WTC11 (cell line): ENCODE measurements at regions not wholly inside any gene's neighbourhood (a gene's known extent, or its start where the extent isn't known, plus 50 kb on each side); places are given as distances from the start of the nearest gene placed in this dataset.

Source experiments
- ATAC-seq: fragments of 200-7000 bp; cut with Tn5 transposase; 2 replicates; pipeline ENCODE4 v1.10.0; 2021; ENCODE audit warnings: mild to moderate bottlenecking, moderate library complexity
- CTCF ChIA-PET: fragments of 300-600 bp; sonication (Branson Sonifier 250); formaldehyde crosslinking; loops from one replicate; lab custom pipeline; 2021; ENCODE audit warnings: antibody characterized with exemption; lab: Charles Lee
- POLR2A ChIA-PET: fragments of 350-600 bp; sonication (Branson Sonifier 250); formaldehyde crosslinking; loops from one replicate; lab custom pipeline; 2021; ENCODE audit warnings: antibody characterized with exemption; lab: Charles Lee
- DNase-seq: peaks from one replicate; pipeline ENCODE4 v3.0.0; 2021; ENCODE audit warnings: low spot score
- H3K27ac Mint-ChIP-seq: 2 replicates; pipeline ENCODE4 v1.8.0; 2021; ENCODE audit warnings: mixed read lengths
- H3K27me3 Mint-ChIP-seq: 2 replicates; pipeline ENCODE4 v1.8.0; 2021; ENCODE audit warnings: low read depth, mild to moderate bottlenecking, moderate library complexity, mixed read lengths
- H3K36me3 Mint-ChIP-seq: 2 replicates; pipeline ENCODE4 v1.8.0; 2021; ENCODE audit warnings: mixed read lengths
- H3K4me1 Mint-ChIP-seq: 2 replicates; pipeline ENCODE4 v1.8.0; 2022; ENCODE audit warnings: mixed read lengths
- H3K4me3 Mint-ChIP-seq: 2 replicates; pipeline ENCODE4 v1.8.0; 2021; ENCODE audit warnings: mild to moderate bottlenecking, moderate library complexity, mixed read lengths
- H3K9me3 Mint-ChIP-seq: 2 replicates; pipeline ENCODE4 v1.8.0; 2021; ENCODE audit warnings: mixed read lengths
- FOXP4 ChIP-seq: sonication (generic); formaldehyde crosslinking; IDR thresholded peaks from 2 replicates; pipeline ENCODE4 v1.8.0; 2022; ENCODE audit warnings: mild to moderate bottlenecking, missing genetic modification reagents
- JAZF1 ChIP-seq: fragments of 250-450 bp; sonication (Bioruptor Pico); IDR thresholded peaks from 2 replicates; pipeline ENCODE4 v1.9.0; 2021; ENCODE audit warnings: moderate library complexity, mild to moderate bottlenecking, inconsistent platforms
- MYBL2 ChIP-seq: sonication (generic); formaldehyde crosslinking; IDR thresholded peaks from 2 replicates; pipeline ENCODE4 v1.8.1; 2023; ENCODE audit warnings: mild to moderate bottlenecking, moderate library complexity, missing genetic modification reagents
- NR2C2 ChIP-seq: sonication (generic); formaldehyde crosslinking; IDR thresholded peaks from 2 replicates; pipeline ENCODE4 v1.8.0; 2022; ENCODE audit warnings: mild to moderate bottlenecking, missing genetic modification reagents
- ZNF219 ChIP-seq: sonication (generic); formaldehyde crosslinking; IDR thresholded peaks from 2 replicates; pipeline ENCODE4 v1.8.0; 2023; ENCODE audit warnings: missing genetic modification reagents, mild to moderate bottlenecking, borderline replicate concordance
- ZNF232 ChIP-seq: sonication (generic); formaldehyde crosslinking; IDR thresholded peaks from 2 replicates; pipeline ENCODE4 v1.8.0; 2022; ENCODE audit warnings: mild to moderate bottlenecking, missing genetic modification reagents
- ZNF263 ChIP-seq: sonication (generic); formaldehyde crosslinking; IDR thresholded peaks from 2 replicates; pipeline ENCODE4 v1.8.1; 2022; ENCODE audit warnings: low read depth, mild to moderate bottlenecking, moderate library complexity, missing genetic modification reagents
- ZNF317 ChIP-seq: sonication (generic); formaldehyde crosslinking; IDR thresholded peaks from 2 replicates; pipeline ENCODE4 v1.8.1; 2023; ENCODE audit warnings: low read depth, mild to moderate bottlenecking, moderate library complexity, missing genetic modification reagents, borderline replicate concordance
- ZNF396 ChIP-seq: fragments of 250-450 bp; sonication (Bioruptor Pico); IDR thresholded peaks from 2 replicates; pipeline ENCODE4 v1.8.0; 2021; ENCODE audit warnings: mild to moderate bottlenecking, moderate library complexity, borderline replicate concordance
- TF ChIP-seq, protein P1 (sequence below): sonication (generic); formaldehyde crosslinking; IDR thresholded peaks from 2 replicates; pipeline ENCODE4 v1.8.0; 2022; ENCODE audit warnings: missing genetic modification reagents
- TF ChIP-seq, protein P2 (sequence below): fragments of 250-450 bp; sonication (Bioruptor Pico); conservative IDR thresholded peaks from 2 replicates; pipeline ENCODE4 v1.9.0; 2021; ENCODE audit warnings: mild to moderate bottlenecking
- TF ChIP-seq, protein P3 (sequence below): sonication (generic); formaldehyde crosslinking; IDR thresholded peaks from 2 replicates; pipeline ENCODE4 v1.8.1; 2022; ENCODE audit warnings: low read depth, missing genetic modification reagents, borderline replicate concordance
- TF ChIP-seq, protein P4 (sequence below): fragments of 250-450 bp; sonication (Bioruptor Pico); IDR thresholded peaks from 2 replicates; pipeline ENCODE4 v1.9.0; 2021; ENCODE audit warnings: moderate library complexity, mild to moderate bottlenecking, inconsistent platforms, borderline replicate concordance
- TF ChIP-seq, protein P5 (sequence below): sonication (generic); formaldehyde crosslinking; IDR thresholded peaks from 2 replicates; pipeline ENCODE4 v1.8.0; 2022; ENCODE audit warnings: mild to moderate bottlenecking, missing genetic modification reagents

GRCh38 chr2:37779611-37780386 is 108.4 kb upstream of the CDC42EP3 start:
- H3K27ac Mint-ChIP-seq = no peak overlapping the region
- ATAC-seq (no peak), DNase-seq (no peak)
- peaks cover 15% of the 10 kb centered on the region for H3K4me1 Mint-ChIP-seq
- H3K27me3 Mint-ChIP-seq = no peaks in the 10 kb centered on the region
- peaks cover 12% of the 10 kb centered on the region for H3K9me3 Mint-ChIP-seq
- ChIA-PET CTCF (interaction anchor here (0.6 to 2.8 kb wide), 2 partner anchors 67 to 98 kb away, joined by 3 to 8 read pairs; no protein-coding TSS in a partner anchor), POLR2A (interaction anchor here (0.6 kb wide), 1 partner anchor 211 kb away, joined by 3 read pairs; no protein-coding TSS in a partner anchor)
- no peak overlapping the region for H3K4me3 Mint-ChIP-seq
- TF ChIP-seq, protein P1, sequence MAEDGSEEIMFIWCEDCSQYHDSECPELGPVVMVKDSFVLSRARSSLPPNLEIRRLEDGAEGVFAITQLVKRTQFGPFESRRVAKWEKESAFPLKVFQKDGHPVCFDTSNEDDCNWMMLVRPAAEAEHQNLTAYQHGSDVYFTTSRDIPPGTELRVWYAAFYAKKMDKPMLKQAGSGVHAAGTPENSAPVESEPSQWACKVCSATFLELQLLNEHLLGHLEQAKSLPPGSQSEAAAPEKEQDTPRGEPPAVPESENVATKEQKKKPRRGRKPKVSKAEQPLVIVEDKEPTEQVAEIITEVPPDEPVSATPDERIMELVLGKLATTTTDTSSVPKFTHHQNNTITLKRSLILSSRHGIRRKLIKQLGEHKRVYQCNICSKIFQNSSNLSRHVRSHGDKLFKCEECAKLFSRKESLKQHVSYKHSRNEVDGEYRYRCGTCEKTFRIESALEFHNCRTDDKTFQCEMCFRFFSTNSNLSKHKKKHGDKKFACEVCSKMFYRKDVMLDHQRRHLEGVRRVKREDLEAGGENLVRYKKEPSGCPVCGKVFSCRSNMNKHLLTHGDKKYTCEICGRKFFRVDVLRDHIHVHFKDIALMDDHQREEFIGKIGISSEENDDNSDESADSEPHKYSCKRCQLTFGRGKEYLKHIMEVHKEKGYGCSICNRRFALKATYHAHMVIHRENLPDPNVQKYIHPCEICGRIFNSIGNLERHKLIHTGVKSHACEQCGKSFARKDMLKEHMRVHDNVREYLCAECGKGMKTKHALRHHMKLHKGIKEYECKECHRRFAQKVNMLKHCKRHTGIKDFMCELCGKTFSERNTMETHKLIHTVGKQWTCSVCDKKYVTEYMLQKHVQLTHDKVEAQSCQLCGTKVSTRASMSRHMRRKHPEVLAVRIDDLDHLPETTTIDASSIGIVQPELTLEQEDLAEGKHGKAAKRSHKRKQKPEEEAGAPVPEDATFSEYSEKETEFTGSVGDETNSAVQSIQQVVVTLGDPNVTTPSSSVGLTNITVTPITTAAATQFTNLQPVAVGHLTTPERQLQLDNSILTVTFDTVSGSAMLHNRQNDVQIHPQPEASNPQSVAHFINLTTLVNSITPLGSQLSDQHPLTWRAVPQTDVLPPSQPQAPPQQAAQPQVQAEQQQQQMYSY (CRISPR knock-in tag) = no peak
- TF ChIP-seq ZNF317 (no peak), FOXP4 (CRISPR knock-in tag) (no peak), NR2C2 (CRISPR knock-in tag) (no peak), ZNF232 (CRISPR knock-in tag) (no peak), ZNF263 (CRISPR knock-in tag) (no peak), MYBL2 (no peak), ZNF219 (CRISPR knock-in tag) (no peak), ZNF396 (CRISPR knock-in tag) (no peak), JAZF1 (no peak)
- TF ChIP-seq, protein P2, sequence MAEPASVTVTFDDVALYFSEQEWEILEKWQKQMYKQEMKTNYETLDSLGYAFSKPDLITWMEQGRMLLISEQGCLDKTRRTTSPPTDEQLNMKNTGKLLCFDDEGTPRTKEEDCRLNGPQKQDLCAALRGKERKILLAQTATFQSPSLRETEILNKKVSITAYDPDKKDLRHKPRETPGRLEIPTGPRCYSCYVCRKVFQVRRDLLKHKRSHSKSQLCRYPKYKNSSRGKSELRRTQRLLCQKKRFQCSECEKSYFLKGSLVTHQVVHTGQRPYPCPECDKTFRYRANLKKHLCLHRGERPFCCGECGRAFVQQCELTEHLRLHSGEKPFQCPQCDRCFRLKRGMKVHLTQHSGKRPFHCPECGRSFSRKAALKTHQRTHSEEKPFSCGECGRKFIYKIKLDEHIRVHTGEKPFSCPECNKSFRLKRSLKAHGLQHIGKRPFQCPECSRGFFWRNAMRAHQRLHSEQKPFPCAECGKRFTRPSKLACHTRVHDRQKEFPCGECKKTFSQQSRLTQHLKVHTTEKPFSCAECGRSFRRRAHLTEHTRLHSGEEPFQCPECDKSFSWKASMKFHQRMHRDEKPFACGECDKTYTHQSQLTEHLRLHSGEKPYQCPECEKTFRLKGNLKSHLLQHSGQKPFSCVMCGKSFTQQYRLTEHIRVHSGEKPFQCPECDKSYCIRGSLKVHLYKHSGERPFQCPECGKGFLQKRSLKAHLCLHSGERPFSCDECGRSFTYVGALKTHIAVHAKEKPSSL (CRISPR knock-in tag) = no peak
- TF ChIP-seq, protein P3, sequence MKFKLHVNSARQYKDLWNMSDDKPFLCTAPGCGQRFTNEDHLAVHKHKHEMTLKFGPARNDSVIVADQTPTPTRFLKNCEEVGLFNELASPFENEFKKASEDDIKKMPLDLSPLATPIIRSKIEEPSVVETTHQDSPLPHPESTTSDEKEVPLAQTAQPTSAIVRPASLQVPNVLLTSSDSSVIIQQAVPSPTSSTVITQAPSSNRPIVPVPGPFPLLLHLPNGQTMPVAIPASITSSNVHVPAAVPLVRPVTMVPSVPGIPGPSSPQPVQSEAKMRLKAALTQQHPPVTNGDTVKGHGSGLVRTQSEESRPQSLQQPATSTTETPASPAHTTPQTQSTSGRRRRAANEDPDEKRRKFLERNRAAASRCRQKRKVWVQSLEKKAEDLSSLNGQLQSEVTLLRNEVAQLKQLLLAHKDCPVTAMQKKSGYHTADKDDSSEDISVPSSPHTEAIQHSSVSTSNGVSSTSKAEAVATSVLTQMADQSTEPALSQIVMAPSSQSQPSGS (CRISPR knock-in tag) = no peak
- TF ChIP-seq, protein P4, sequence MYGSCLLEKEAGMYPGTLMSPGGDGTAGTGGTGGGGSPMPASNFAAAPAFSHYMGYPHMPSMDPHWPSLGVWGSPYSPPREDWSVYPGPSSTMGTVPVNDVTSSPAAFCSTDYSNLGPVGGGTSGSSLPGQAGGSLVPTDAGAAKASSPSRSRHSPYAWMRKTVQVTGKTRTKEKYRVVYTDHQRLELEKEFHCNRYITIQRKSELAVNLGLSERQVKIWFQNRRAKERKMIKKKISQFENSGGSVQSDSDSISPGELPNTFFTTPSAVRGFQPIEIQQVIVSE (CRISPR knock-in tag) = no peak
- TF ChIP-seq, protein P5, sequence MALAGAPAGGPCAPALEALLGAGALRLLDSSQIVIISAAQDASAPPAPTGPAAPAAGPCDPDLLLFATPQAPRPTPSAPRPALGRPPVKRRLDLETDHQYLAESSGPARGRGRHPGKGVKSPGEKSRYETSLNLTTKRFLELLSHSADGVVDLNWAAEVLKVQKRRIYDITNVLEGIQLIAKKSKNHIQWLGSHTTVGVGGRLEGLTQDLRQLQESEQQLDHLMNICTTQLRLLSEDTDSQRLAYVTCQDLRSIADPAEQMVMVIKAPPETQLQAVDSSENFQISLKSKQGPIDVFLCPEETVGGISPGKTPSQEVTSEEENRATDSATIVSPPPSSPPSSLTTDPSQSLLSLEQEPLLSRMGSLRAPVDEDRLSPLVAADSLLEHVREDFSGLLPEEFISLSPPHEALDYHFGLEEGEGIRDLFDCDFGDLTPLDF (CRISPR knock-in tag) = no peak
- H3K36me3 Mint-ChIP-seq = peaks cover 10% of the 10 kb centered on the region
